ENCODE measurements at regions not wholly inside any gene's neighbourhood (a gene's known extent, or its start where the extent isn't known, plus 50 kb on each side); places are given as distances from the start of the nearest gene placed in this dataset.

DNA sequence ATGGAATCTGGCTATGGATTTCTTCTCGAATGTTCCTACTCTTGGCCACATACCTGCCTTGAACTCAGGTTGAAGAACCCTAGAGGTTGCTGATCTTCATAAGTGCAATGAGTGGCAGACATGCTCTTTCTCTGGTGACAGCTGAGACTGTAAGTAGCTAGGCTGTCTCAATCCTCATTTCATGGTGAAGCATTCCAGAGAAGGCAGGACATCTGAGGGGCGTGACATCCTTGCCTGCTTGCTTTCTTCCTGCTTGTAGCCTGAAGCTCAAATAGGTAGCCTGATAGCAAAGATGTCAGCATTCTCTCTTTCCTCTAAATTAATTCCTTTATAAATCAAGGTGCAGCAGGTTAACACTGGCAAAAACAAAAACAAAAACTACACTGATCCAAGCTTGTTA is 114.6 kb upstream of the MAGI3 start:
- H3K36me3 ChIP-seq (ENCODE audit: control insufficient read depth in 1 of 2, insufficient read depth in 2 of 2, low read length in 2 of 2) = no peaks in the 10 kb centered on the region
- no peak overlapping the region for H3K9ac ChIP-seq (ENCODE audit: low read depth in 1 of 2, low read length in 2 of 2)
- no peak overlapping the region for H3K4me3 ChIP-seq (ENCODE audit: low read depth in 1 of 2, low read length in 2 of 2)
- H3K9me3 ChIP-seq (ENCODE audit: control insufficient read depth in 1 of 2, low read length in 2 of 2) = no peaks in the 10 kb centered on the region
- H3K27ac ChIP-seq (ENCODE audit: low read depth, low read length) = no peak overlapping the region
- no peaks in the 10 kb centered on the region for H3K27me3 ChIP-seq (ENCODE audit: control insufficient read depth in 1 of 2, insufficient read depth in 2 of 2, low read length in 2 of 2)
- H3K4me1 ChIP-seq (ENCODE audit: control insufficient read depth in 1 of 2, insufficient read depth in 2 of 2, low read length in 2 of 2) = peaks cover 13 to 19% of the 10 kb centered on the region in 2 donors

DNA sequence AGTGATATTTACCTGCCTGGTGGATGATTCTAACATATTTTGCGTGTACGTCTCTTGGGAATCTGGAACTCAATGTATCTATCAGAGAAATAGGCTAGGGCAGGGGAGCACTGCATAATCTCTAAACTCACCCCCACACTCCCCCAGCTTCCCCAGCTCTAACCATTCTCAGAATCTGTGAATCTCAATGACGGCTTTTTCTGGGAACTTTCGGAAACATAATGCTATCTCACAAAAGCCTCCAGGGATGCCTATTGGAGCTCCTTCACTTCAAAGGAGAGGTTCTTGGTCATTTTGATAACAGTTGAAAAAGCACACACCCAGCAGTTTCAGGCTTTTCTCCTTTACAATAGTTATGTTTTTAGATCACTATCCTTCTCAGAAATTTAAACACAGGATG is 113.8 kb upstream of the MAGI3 start:
- Histone ChIP-seq H3K9me3 (ENCODE audit: control insufficient read depth in 1 of 2, low read length in 2 of 2) (no peaks in the 10 kb centered on the region), H3K27me3 (ENCODE audit: control insufficient read depth in 1 of 2, insufficient read depth in 2 of 2, low read length in 2 of 2) (no peaks in the 10 kb centered on the region), H3K36me3 (ENCODE audit: control insufficient read depth in 1 of 2, insufficient read depth in 2 of 2, low read length in 2 of 2) (no peaks in the 10 kb centered on the region), H3K27ac (ENCODE audit: low read depth, low read length) (no peak overlapping the region), H3K9ac (ENCODE audit: low read depth in 1 of 2, low read length in 2 of 2) (no peak overlapping the region), H3K4me3 (ENCODE audit: low read depth in 1 of 2, low read length in 2 of 2) (no peak overlapping the region), H3K4me1 (ENCODE audit: control insufficient read depth in 1 of 2, insufficient read depth in 2 of 2, low read length in 2 of 2) (peaks cover 11 to 13% of the 10 kb centered on the region in 2 donors)

DNA sequence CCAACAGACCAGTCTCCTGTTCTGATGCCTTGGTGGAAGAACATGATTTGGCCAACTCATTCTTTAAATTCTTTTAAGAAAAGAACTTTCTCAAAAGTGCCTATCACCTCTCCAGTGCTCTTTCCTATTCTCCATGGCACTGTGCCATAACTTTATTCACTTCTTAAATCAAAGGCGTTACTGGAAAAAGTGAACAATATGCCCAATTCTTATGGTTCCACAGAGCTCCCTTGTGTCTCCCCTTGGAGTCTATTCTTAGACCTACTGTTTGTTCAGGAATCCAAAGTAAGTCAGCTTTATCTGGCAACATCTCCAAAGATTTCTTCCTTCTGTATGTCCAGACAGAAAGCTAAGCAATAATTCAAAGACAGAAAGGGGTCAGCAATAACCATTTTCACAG is 111.9 kb upstream of the MAGI3 start:
- no peaks in the 10 kb centered on the region for H3K36me3 ChIP-seq (ENCODE audit: control insufficient read depth in 1 of 2, insufficient read depth in 2 of 2, low read length in 2 of 2)
- peaks cover 8 to 13% of the 10 kb centered on the region in 2 donors for H3K4me1 ChIP-seq (ENCODE audit: control insufficient read depth in 1 of 2, insufficient read depth in 2 of 2, low read length in 2 of 2)
- no peaks in the 10 kb centered on the region for H3K27me3 ChIP-seq (ENCODE audit: control insufficient read depth in 1 of 2, insufficient read depth in 2 of 2, low read length in 2 of 2)
- no peak overlapping the region for H3K27ac ChIP-seq (ENCODE audit: low read depth, low read length)
- no peaks in the 10 kb centered on the region for H3K9me3 ChIP-seq (ENCODE audit: control insufficient read depth in 1 of 2, low read length in 2 of 2)
- H3K9ac ChIP-seq (ENCODE audit: low read depth in 1 of 2, low read length in 2 of 2) = no peak overlapping the region
- H3K4me3 ChIP-seq (ENCODE audit: low read depth in 1 of 2, low read length in 2 of 2) = no peak overlapping the region

- Histone ChIP-seq H3K4me3 (ENCODE audit: low read depth in 1 of 2, low read length in 2 of 2) (no peak overlapping the region), H3K9ac (ENCODE audit: low read depth in 1 of 2, low read length in 2 of 2) (no peak overlapping the region), H3K36me3 (ENCODE audit: control insufficient read depth in 1 of 2, insufficient read depth in 2 of 2, low read length in 2 of 2) (no peaks in the 10 kb centered on the region), H3K27me3 (ENCODE audit: control insufficient read depth in 1 of 2, insufficient read depth in 2 of 2, low read length in 2 of 2) (no peaks in the 10 kb centered on the region), H3K9me3 (ENCODE audit: control insufficient read depth in 1 of 2, low read length in 2 of 2) (no peaks in the 10 kb centered on the region), H3K27ac (ENCODE audit: low read depth, low read length) (no peak overlapping the region), H3K4me1 (ENCODE audit: control insufficient read depth in 1 of 2, insufficient read depth in 2 of 2, low read length in 2 of 2) (peaks cover 8 to 13% of the 10 kb centered on the region in 2 donors)
These were observed 111.5 kb upstream of the MAGI3 start for GRCh38 chr1:113278777-113279176.

GRCh38 chr1:113279776-113280391 is 110.4 kb upstream of the MAGI3 start:
- peaks cover 8 to 13% of the 10 kb centered on the region in 2 donors for H3K4me1 ChIP-seq (ENCODE audit: control insufficient read depth in 1 of 2, insufficient read depth in 2 of 2, low read length in 2 of 2)
- H3K27ac ChIP-seq (ENCODE audit: low read depth, low read length) = no peak overlapping the region

DNA sequence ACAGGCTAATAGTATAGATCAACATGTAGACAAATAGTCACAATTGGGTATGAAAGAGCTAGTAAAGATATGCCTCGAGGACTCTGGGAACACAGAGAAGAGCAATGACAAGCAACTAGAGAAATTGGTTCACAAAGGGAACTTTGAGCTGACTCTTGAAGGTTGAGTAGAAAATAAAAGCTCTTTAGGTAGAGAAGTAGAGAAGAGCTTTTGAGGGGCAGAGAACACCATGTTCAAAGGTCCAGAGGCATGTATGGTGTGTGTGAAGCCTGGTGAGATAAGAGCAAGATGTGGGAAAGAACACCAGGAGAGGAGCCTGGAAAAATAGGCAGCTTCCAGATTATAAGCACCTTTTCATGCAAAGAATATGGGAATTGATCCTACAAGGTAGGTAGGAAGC is 109.7 kb upstream of the MAGI3 start:
- Histone ChIP-seq H3K36me3 (ENCODE audit: control insufficient read depth in 1 of 2, insufficient read depth in 2 of 2, low read length in 2 of 2) (no peaks in the 10 kb centered on the region), H3K27ac (ENCODE audit: low read depth, low read length) (no peak overlapping the region), H3K9me3 (ENCODE audit: control insufficient read depth in 1 of 2, low read length in 2 of 2) (no peaks in the 10 kb centered on the region), H3K9ac (ENCODE audit: low read depth in 1 of 2, low read length in 2 of 2) (no peak overlapping the region), H3K4me3 (ENCODE audit: low read depth in 1 of 2, low read length in 2 of 2) (no peak overlapping the region), H3K4me1 (ENCODE audit: control insufficient read depth in 1 of 2, insufficient read depth in 2 of 2, low read length in 2 of 2) (peaks cover 8 to 13% of the 10 kb centered on the region in 2 donors), H3K27me3 (ENCODE audit: control insufficient read depth in 1 of 2, insufficient read depth in 2 of 2, low read length in 2 of 2) (no peaks in the 10 kb centered on the region)

More at GRCh38 chr1:113279776-113280391, 110.4 kb upstream of the MAGI3 start:
- Histone ChIP-seq H3K4me3 (ENCODE audit: low read depth in 1 of 2, low read length in 2 of 2) (no peak overlapping the region), H3K9me3 (ENCODE audit: control insufficient read depth in 1 of 2, low read length in 2 of 2) (no peaks in the 10 kb centered on the region), H3K36me3 (ENCODE audit: control insufficient read depth in 1 of 2, insufficient read depth in 2 of 2, low read length in 2 of 2) (no peaks in the 10 kb centered on the region), H3K27me3 (ENCODE audit: control insufficient read depth in 1 of 2, insufficient read depth in 2 of 2, low read length in 2 of 2) (no peaks in the 10 kb centered on the region), H3K9ac (ENCODE audit: low read depth in 1 of 2, low read length in 2 of 2) (no peak overlapping the region)

- H3K4me1 ChIP-seq (ENCODE audit: control insufficient read depth in 1 of 2, insufficient read depth in 2 of 2, low read length in 2 of 2) = peaks cover 8 to 13% of the 10 kb centered on the region in 2 donors
- H3K27me3 ChIP-seq (ENCODE audit: control insufficient read depth in 1 of 2, insufficient read depth in 2 of 2, low read length in 2 of 2) = no peaks in the 10 kb centered on the region
- no peak overlapping the region for H3K27ac ChIP-seq (ENCODE audit: low read depth, low read length)
- H3K36me3 ChIP-seq (ENCODE audit: control insufficient read depth in 1 of 2, insufficient read depth in 2 of 2, low read length in 2 of 2) = no peaks in the 10 kb centered on the region
- H3K9me3 ChIP-seq (ENCODE audit: control insufficient read depth in 1 of 2, low read length in 2 of 2) = no peaks in the 10 kb centered on the region
- H3K9ac ChIP-seq (ENCODE audit: low read depth in 1 of 2, low read length in 2 of 2) = no peak overlapping the region
- H3K4me3 ChIP-seq (ENCODE audit: low read depth in 1 of 2, low read length in 2 of 2) = no peak overlapping the region
These were observed 108.8 kb upstream of the MAGI3 start for GRCh38 chr1:113281550-113281949.

DNA sequence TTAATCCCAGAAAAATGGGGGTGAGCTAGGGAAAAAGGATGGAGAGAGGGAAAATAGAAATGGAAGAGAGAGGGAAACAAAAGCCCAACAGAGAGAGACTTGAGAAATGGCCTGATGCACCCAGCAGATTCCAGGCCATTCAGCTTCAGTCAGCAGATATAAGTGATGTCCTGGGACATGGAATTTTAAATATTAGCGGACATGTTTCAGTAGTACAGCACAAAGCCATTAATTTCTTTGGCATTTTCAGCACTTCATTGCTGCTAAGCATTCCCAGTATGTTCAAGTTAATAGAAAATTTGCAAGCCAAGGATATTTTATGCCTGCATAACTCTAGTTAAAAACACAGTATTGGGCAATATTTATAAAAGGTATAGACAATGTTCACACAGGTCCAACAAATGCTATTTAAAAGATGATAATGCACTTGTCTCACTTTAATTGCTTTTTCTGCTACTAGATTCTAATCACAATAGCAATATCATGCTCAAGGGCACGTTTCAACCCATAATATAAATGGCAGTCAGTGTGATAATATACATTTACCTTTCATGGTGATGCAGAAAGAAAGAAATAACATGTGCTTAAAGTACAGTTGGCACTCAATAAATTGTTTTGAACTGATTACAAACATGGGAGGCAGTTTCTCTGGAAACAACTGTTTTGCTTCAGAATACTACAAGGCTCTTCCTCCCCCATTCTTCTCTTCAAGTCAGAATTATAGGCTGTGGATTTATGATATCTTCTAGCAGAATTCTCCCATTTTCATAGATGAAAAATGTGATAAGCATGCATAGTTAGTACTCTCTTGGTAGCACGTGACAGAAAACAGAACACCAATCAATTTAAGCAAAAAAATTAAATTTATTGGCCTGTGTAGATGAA is 108.1 kb upstream of the MAGI3 start:
- Histone ChIP-seq H3K36me3 (ENCODE audit: control insufficient read depth in 1 of 2, insufficient read depth in 2 of 2, low read length in 2 of 2) (no peaks in the 10 kb centered on the region), H3K27me3 (ENCODE audit: control insufficient read depth in 1 of 2, insufficient read depth in 2 of 2, low read length in 2 of 2) (no peaks in the 10 kb centered on the region), H3K9ac (ENCODE audit: low read depth in 1 of 2, low read length in 2 of 2) (no peak overlapping the region), H3K4me3 (ENCODE audit: low read depth in 1 of 2, low read length in 2 of 2) (no peak overlapping the region), H3K9me3 (ENCODE audit: control insufficient read depth in 1 of 2, low read length in 2 of 2) (no peaks in the 10 kb centered on the region), H3K4me1 (ENCODE audit: control insufficient read depth in 1 of 2, insufficient read depth in 2 of 2, low read length in 2 of 2) (peaks cover 8 to 13% of the 10 kb centered on the region in 2 donors), H3K27ac (ENCODE audit: low read depth, low read length) (no peak overlapping the region)

GRCh38 chr1:113282893-113283285 is 107.4 kb upstream of the MAGI3 start:
- H3K36me3 ChIP-seq (ENCODE audit: control insufficient read depth in 1 of 2, insufficient read depth in 2 of 2, low read length in 2 of 2) = no peaks in the 10 kb centered on the region
- H3K9ac ChIP-seq (ENCODE audit: low read depth in 1 of 2, low read length in 2 of 2) = no peak overlapping the region
- no peaks in the 10 kb centered on the region for H3K27me3 ChIP-seq (ENCODE audit: control insufficient read depth in 1 of 2, insufficient read depth in 2 of 2, low read length in 2 of 2)
- no peak overlapping the region for H3K4me3 ChIP-seq (ENCODE audit: low read depth in 1 of 2, low read length in 2 of 2)
- no peaks in the 10 kb centered on the region for H3K9me3 ChIP-seq (ENCODE audit: control insufficient read depth in 1 of 2, low read length in 2 of 2)
- peaks cover 8 to 13% of the 10 kb centered on the region in 2 donors for H3K4me1 ChIP-seq (ENCODE audit: control insufficient read depth in 1 of 2, insufficient read depth in 2 of 2, low read length in 2 of 2)
- no peak overlapping the region for H3K27ac ChIP-seq (ENCODE audit: low read depth, low read length)

- Histone ChIP-seq H3K27me3 (ENCODE audit: control insufficient read depth in 1 of 2, insufficient read depth in 2 of 2, low read length in 2 of 2) (no peaks in the 10 kb centered on the region), H3K36me3 (ENCODE audit: control insufficient read depth in 1 of 2, insufficient read depth in 2 of 2, low read length in 2 of 2) (no peaks in the 10 kb centered on the region), H3K9me3 (ENCODE audit: control insufficient read depth in 1 of 2, low read length in 2 of 2) (no peaks in the 10 kb centered on the region), H3K4me1 (ENCODE audit: control insufficient read depth in 1 of 2, insufficient read depth in 2 of 2, low read length in 2 of 2) (peaks cover 8 to 13% of the 10 kb centered on the region in 2 donors), H3K27ac (ENCODE audit: low read depth, low read length) (no peak overlapping the region), H3K4me3 (ENCODE audit: low read depth in 1 of 2, low read length in 2 of 2) (no peak overlapping the region), H3K9ac (ENCODE audit: low read depth in 1 of 2, low read length in 2 of 2) (no peak overlapping the region)
These were observed 106.4 kb upstream of the MAGI3 start for GRCh38 chr1:113283914-113284313.
